AG04449 (cell line): ENCODE measurements at regions not wholly inside any gene's neighbourhood (a gene's known extent, or its start where the extent isn't known, plus 50 kb on each side); places are given as distances from the start of the nearest gene placed in this dataset.

ENCODE experiments used
- CTCF ChIA-PET: fragments of 350-600 bp; formaldehyde crosslinking; extraction: SDS; loops from one replicate; lab custom pipeline; 2021; ENCODE audit warnings: antibody characterized with exemption; lab: Yijun Ruan, JAX
- POLR2A ChIA-PET: fragments of 400-600, 350-600 bp; formaldehyde crosslinking; extraction: SDS; loops from one replicate; lab custom pipeline; 2020; ENCODE audit warnings: antibody characterized with exemption, inconsistent platforms; lab: Yijun Ruan, JAX
- DNase-seq: peaks from one replicate; pipeline ENCODE4 v3.0.0-alpha.2; 2010; ENCODE audit warnings: low read depth, low spot score
- H3K4me3 ChIP-seq: 2 replicates; pipeline ENCODE4 v1.5.1; 2011; ENCODE audit warnings: low read depth, mild to moderate bottlenecking, control low read depth, low read length
- TF ChIP-seq, protein P1 (sequence below): IDR thresholded peaks from one replicate; pipeline ENCODE4 v1.5.1; 2011; ENCODE audit warnings: mild to moderate bottlenecking, moderate library complexity, low read length, control low read depth, inconsistent platforms; ENCODE audit not compliant: insufficient read depth; ENCODE audit errors: missing control alignments

DNA sequence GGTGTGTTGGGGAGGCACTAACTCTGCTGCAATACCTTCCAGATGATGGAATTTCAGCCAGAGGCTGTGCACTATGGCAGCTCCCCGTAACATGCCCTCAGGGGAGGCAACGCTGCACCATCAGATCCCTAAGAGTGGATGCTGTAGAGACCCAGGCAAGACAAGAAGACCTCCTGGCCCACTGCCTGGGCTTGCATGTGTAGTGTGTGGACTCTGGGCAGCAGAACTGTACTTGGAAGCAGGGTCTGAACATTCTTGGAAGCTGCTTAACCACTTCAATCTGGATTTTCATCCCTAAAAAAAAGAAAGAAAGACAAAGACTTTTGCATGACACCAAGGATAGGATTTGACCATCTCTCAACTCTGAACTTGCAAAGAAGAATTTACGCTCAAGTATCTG is 297.5 kb upstream of the NRP1 start:
- H3K4me3 ChIP-seq = no peak overlapping the region
- CTCF ChIA-PET = interaction anchor here (0.7 kb wide), 1 partner anchor 439 kb away, joined by 3 read pairs; no protein-coding TSS in a partner anchor
- TF ChIP-seq, protein P1, sequence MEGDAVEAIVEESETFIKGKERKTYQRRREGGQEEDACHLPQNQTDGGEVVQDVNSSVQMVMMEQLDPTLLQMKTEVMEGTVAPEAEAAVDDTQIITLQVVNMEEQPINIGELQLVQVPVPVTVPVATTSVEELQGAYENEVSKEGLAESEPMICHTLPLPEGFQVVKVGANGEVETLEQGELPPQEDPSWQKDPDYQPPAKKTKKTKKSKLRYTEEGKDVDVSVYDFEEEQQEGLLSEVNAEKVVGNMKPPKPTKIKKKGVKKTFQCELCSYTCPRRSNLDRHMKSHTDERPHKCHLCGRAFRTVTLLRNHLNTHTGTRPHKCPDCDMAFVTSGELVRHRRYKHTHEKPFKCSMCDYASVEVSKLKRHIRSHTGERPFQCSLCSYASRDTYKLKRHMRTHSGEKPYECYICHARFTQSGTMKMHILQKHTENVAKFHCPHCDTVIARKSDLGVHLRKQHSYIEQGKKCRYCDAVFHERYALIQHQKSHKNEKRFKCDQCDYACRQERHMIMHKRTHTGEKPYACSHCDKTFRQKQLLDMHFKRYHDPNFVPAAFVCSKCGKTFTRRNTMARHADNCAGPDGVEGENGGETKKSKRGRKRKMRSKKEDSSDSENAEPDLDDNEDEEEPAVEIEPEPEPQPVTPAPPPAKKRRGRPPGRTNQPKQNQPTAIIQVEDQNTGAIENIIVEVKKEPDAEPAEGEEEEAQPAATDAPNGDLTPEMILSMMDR = no peak
- POLR2A ChIA-PET = no interaction called here
- DNase-seq = no peak

DNA sequence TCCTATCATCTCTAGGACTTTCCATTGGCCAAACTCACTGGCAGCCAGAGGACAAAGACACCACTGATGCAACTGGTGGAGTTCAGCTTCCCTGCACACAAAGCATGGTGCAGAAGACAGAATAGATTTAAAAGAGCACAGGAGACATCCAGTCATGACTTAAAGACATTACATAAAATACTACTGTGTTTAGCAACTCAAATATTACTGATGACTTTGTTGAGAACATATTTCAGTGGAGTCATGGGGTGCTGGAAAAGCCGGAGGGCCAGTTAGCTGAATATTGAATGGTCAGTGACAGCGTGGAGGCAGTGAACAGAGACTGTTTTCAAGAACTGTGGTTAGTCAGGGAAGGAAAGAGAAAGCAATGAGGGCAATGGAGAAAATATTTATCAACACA is 296.3 kb upstream of the NRP1 start:
- POLR2A ChIA-PET = no interaction called here
- TF ChIP-seq, protein P1 = no peak
- H3K4me3 ChIP-seq = no peak overlapping the region
- CTCF ChIA-PET = no interaction called here
- DNase-seq = no peak

DNA sequence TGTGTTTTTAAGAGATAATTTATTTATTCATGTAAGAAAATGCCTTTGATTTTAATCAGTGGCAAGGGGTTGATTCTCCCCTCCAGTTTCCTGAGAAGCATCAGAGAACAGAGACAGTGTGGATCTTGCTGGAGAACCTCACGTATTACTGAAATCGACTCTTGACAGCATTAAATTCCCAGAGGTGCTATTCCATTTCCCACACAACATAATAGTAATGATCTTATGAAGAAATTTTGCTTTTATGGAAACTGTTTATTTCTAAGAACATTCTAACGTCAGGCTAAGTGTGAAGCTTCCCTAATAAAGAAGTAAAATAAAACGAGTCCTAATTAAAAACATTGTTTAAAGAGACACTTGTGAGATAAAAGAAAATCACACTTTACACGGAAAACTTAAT is 293.1 kb upstream of the NRP1 start:
- H3K4me3 ChIP-seq = no peak overlapping the region
- DNase-seq = no peak
- ChIA-PET POLR2A (no interaction called here), CTCF (no interaction called here)
- TF ChIP-seq, protein P1 = no peak

DNA sequence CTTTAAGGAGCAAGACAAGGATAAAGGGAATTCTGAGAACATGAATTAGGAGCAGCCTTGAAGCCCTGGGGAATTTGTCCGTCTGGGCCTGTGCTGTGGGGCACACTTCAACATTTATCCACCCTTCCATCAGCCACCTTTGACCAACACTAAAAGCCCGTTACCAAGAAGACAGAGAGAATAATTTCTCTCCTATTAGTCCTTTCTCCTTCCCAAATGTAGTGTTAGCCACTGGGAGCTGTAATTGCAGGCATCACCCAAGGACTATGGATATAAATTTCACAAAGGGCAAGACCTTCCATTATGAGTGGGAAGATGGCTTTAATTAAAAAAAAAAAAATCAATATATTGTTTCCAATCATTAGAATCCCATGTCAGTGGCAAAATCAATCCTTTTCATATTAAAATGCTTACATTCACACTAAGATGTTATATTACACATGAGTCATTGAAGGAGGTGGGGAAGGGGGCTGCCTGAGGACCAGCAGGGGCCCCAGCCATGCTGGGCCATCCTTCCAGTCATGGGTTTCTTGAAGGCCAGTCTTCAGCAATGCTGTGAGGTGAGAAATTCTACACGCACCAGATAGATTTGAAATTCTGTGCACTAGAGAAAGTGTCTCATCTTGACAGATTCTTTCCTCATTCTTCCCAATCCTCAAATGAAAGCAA is 292.5 kb upstream of the NRP1 start:
- no peak for DNase-seq
- POLR2A ChIA-PET = no interaction called here
- TF ChIP-seq, protein P1 = no peak
- H3K4me3 ChIP-seq = no peak overlapping the region
- CTCF ChIA-PET = no interaction called here

DNA sequence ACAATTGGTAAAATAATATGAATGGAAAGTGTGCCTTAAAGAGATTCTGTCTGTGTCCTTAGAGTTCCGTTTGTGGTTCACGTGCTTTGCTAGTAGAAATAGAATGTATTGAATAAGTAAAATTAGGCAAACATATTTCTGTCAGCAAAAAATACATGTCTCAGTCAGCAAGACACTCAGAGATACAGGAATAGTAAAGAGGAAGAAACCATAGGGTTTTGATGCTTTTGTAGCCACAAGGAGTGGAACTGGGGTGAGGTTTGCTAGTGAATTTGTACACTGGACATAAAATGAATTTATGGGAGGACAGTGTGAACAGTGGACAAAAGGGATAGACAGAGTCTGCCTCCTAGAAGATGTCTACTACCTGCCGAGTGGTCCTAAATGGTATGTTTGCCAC is 289.2 kb upstream of the NRP1 start:
- H3K4me3 ChIP-seq = no peak overlapping the region
- TF ChIP-seq, protein P1 = no peak
- DNase-seq = no peak
- ChIA-PET POLR2A (no interaction called here), CTCF (no interaction called here)

DNA sequence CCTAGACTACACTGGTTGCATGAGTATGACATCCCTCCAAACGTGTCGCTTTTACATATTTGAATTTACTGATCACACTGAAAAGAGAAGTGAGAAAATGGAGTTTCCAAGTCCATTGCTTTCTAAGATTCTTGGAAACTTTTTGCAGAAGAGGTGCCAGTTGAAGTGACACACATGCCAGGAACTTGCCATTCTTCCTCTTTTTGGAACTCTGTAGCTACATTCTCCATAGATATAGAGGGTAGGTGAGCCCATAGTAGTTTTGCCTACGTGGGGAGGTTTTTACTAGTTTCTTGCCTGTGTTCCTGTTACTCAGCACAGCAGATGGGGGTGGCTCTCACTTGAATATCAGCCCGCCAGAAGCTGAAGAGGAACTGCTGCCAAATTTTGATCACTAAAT is 286.6 kb upstream of the NRP1 start:
- TF ChIP-seq, protein P1 = no peak
- no peak overlapping the region for H3K4me3 ChIP-seq
- CTCF ChIA-PET = no interaction called here
- POLR2A ChIA-PET = no interaction called here
- DNase-seq = no peak
